Erythroblast (primary cell): ENCODE measurements at regions not wholly inside any gene's neighbourhood (a gene's known extent, or its start where the extent isn't known, plus 50 kb on each side); places are given as distances from the start of the nearest gene placed in this dataset.

Source experiments
- GATA1 ChIP-seq: IDR thresholded peaks from 2 replicates; pipeline ENCODE4 v1.6.1; 2011; ENCODE audit warnings: low read depth, mild to moderate bottlenecking, control low read depth, low read length, moderate library complexity
- POLR2A ChIP-seq: IDR thresholded peaks from 2 replicates; pipeline ENCODE4 v1.6.1; 2011; ENCODE audit warnings: mild to moderate bottlenecking, low read length

- TF ChIP-seq POLR2A (no peak), GATA1 (no peak)
Measured at GRCh38 chr4:176979416-176979815, 186.7 kb upstream of the VEGFC start.
